SHP77 (cell line): ENCODE measurements at regions not wholly inside any gene's neighbourhood (a gene's known extent, or its start where the extent isn't known, plus 50 kb on each side); places are given as distances from the start of the nearest gene placed in this dataset.

Experiments
- DNase-seq, 2 experiments: peaks; one replicate each; lab custom pipeline; 2025; lab: John Stamatoyannopoulos, UW

DNA sequence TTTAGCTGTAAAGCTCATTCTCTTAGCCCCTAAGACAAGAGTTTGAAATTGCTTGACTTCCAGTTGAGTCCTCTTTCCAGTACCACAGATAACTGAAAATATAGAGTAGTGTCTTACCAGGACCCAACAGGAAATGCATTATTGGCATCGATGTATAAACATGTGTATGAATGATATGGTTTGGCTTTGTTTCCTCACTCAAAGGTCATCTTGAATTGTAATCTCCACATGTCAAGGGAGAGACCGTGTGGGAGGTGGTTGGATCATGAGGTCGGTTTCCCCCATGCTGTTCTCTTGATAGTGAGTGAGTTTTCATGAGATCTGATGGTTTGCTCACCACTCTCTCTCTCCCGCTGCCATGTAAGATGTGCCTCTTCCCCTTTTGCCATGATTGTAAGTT lies 745.0 kb downstream of the TMEM182 start:
- DNase-seq, result no peak

DNA sequence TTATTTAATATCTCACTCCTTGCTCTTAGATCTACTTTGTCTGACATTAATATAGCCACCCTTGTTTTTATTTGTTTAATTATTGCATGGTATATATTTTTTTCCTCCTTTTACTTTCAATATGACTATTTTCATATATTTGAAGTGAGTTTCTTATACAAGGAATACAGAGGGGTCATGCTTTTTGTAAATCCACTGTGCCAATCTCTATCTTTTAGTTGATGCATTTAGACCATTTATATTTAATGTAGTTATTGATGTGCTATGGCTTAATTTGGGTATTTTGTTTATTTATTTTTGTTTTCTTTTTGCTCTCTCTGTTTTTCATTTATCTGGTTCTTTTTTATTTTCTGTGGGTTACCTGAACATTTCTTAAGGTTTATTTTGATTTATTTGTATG lies 750.6 kb downstream of the TMEM182 start:
- DNase-seq, result no peak

DNA sequence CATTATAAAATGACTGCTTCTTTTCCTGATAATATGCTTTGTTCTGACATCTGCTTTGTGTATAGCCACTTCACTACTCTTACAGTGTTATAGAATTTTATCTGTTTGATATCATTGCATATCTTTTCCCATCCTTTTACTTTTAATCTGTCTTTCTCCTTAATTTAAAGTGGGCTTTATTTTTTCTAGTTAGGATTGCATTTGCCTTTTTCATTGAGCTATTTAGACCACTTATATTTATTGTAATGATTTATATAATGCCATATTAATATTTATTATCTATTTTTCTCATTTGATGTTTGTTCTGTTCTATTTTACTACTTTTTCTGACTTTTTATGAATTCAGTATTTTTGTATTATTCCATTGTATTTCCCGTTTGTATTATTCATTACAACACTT lies 758.7 kb downstream of the TMEM182 start:
- DNase-seq, result no peak

DNA sequence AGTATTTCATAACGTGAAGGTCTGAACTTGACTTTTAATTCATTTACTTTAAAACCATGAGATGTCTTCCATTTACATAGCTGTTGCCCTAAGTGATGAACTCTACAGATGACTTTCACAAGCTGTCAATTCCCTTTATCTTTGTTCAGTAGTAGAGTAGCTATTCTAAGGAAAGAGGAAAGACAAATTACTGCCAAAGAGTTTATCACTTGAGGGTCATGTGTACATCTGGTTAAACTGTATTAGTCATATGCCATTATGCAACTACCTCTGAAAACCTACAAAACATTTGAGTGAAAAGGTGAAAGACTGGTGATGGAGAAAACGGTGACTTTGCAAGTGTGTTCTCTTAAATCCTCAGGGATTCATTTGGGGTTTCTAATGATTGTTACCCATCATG lies 763.9 kb downstream of the TMEM182 start:
- no peak for DNase-seq

DNA sequence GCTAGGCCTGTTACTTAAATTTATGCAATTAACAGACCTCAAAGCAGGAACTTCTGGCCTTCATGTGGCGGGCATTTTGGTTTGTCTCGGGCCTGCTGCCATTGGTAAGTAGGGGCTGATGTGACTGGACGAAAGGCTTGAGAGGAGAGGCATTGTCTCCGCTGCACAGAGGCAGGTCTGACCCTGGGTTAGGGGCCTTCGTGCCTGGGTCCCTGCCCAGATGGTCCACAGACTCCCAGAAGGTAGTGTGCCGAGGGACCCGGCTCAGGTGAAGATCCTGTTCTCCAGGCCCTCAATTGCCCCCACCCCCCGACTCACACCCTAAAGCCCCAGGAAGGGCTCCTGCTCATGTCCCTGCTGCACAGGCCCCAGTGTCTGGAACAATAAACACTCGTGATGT lies 764.9 kb downstream of the TMEM182 start:
- no peak for DNase-seq

DNA sequence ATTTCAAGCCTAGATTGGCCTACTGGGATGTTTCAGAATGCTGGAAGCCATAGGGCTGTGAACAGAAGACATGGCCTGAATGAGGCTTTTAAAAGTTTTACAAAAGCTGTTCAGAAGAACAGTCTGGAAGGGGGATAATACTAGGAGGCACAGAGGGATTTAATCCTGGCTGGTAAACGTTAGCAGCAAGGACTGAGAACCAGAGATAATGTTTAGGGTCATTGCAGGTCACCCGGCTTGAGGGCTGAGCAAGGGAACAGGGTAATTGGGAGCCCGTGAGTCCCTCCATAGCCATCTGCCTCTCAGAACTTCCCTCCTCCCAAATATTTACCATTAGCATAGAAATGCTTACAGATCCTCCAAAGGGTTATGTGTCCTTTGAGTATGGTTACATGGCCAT lies 765.4 kb downstream of the TMEM182 start:
- no peak for DNase-seq

DNA sequence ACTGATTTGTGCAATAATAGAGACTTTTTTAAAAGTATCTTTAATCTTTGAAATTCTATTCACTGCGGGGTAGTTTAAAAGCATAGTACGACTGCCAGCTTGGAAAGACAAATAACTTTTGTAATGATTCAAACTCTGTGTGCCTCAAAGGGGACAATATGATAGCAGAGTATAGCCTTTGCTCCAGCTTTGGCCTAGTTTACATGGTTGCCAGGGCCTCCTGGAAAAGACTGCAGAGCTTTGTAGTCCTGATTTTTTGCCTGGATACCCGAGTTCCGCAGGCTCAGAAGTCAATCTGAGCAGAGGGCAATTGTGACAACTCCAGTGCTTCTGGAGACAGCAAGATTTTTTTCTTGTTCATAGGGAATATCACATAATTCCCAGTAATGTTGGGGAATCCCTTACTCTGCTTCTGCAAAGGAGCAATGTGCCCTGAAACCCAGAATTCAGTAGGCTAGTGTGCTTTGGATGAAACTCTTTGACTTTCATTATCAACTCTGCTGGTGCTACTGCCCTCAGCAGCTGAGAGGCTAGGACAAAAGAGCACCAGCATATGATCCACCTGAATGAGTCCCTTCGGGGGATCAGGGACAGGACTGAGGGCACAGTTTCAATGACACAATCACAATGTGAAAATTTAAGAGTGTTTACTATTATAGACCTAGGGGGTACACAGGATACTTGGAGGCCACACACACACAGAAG lies 768.1 kb downstream of the TMEM182 start:
- DNase-seq, result no peak

DNA sequence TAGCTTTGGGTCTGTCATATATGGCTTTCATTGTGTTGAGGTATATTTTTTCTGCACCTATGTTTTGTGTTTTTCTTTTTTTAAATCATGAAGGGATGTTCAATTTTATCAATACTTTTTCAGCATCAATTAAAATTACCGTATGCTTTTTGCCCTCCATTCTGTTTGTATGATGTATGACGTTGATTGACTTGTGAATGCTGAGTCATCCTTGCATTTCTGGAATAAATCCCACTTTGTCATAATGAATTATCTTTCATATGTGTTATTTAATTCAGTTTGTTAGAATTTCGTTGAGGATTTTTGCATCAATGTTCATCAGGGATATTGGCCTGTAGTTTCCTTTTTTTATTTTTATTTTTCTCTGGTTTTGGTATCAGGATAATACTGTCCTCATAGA lies 790.9 kb downstream of the TMEM182 start:
- no peak for DNase-seq

DNA sequence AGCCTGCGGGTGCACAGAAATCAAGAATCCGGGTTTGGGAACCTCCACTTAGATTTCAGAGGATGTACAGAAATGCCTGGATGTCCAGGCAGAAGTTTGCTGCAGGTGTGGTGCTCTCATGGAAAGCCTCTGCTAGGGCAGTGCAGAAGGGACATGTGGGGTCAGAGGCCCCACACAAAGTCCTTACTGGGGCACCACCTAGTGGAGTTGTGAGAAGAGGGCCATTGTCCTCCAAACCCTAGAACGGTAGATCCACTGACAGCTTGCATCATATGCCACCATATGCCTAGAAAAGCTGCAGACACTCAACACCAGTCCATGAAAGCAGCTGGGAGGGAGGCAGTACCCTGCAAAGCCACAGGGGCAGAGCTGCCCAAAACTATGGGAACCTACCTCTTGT lies 833.0 kb downstream of the TMEM182 start:
- DNase-seq, result no peak

DNA sequence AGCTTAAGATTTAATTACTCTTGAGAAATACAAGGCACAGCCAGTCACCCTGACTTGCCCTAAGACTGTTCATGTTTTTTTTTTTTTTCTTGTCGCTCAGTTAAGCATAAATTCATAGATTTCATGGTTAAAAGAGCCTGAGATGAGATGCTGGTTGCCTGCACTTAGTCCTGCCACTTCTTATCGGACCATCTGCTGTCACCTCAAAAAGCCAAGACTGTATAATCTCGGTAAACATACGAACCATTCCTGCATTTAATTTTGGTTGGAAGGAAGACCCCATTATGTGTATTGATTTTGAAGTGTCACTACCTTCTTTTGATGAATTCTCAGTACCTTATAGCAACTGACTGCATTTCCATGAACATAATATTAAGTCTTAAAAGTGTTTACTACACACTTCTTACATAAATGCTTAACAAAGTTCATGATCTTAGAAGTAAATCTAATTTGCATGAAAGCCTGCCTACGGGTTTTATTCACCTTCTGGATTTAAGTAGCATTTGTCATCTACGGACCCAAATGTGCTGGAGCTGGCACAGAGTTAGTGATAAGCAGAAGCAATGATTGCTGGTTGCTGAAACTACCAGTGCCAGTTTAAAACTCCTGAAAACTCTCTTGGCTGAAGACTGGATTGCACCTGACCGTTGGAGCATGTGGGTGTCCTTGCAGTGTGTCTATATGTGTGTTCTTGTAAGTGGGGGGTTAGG lies 843.4 kb downstream of the TMEM182 start:
- no peak for DNase-seq

DNA sequence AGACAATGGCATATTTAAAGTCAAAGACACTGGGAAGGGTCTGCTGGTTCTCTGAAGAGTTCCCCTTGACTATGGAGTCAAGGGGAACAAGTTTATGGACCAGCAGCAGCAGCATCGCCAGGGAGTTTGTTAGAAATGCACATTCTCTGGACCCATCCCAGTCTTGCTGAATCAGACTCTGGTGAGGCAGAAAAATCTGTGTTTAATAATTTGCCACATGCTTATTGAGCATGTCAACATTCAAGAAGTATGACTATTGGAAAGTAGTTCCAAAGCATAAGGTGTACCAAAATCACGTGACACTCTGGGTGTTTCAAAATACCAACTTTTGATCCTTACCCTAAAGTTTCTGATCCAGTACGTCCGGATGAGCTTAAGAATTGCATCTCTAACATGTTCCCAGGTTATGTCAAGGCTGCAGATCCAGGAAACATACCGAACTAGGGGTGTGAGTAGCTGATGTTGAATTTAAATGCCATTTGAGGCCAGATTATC lies 853.8 kb downstream of the TMEM182 start:
- no peak for DNase-seq

DNA sequence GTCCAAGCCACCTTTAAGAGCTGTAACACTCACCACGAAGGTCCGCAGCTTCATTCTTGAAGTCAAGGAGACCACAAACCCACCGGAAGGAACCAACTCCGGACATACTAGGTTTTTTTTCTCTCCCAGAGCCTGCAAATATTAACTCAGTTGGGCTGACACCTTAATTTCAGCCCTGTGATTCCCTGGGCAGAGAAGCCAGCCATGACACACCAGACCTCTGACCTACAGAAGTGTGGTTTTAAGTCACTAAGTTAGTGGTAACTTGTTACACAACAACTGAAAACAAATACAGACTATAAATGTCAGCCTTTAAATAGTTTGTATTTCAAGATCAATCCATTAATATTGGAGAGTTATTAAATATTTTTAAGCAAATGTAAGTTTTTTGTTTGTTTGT lies 855.1 kb downstream of the TMEM182 start:
- DNase-seq, result no peak

DNA sequence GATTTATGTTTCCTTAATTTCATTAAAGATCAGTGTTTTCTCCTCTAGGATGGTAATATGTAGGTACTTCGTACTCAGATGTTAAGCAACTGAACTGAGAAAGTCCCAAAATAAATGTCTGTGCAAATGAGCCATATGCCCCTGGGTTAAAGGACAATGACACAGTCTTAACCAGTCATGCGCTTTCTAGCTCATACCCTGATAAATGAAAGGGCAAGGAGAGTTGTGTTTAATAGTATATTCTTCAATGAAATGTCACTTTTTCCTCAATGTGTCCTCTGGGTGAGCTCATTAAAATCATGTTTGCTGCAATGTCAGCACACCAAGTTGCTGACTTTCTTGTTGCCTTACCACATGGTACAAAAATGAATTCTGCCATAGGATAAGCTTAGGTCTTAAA lies 856.3 kb downstream of the TMEM182 start:
- DNase-seq, result no peak

DNA sequence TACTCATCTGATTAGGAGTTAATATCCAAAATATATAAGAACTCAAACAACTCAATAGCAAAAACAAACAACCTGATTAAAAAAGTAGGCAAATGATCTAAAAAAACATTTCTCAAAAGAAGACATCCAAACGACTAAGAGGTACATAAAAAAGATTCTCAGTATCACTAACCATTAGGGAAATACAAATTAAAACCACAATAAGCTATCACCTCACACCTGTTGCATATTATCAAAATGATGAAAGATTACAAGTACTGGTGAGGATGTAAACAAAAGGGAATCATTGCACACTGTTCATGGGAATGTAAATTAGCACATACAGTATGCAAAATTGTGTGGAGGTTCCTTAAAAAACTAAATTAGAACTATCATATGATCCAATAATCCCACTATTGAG lies 865.5 kb downstream of the TMEM182 start:
- DNase-seq, result no peak

DNA sequence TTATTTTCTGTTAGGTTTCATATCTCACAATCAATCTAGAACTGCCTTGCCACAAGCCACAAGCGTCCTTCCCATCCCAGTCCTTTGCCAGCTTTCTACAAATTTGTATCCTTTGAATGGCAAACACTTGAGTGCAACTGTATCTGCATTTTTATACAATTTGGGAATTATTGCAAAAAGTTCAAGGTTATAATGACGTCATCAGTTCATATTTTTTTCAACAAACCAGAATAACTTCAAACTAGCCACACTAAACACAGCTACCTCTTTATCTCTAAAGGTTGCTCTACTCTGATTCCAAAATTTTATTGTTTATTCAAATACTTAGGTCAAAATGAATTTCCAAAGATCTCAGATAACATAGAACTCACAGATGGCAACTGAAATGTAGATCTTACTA lies 877.1 kb downstream of the TMEM182 start:
- no peak for DNase-seq

DNA sequence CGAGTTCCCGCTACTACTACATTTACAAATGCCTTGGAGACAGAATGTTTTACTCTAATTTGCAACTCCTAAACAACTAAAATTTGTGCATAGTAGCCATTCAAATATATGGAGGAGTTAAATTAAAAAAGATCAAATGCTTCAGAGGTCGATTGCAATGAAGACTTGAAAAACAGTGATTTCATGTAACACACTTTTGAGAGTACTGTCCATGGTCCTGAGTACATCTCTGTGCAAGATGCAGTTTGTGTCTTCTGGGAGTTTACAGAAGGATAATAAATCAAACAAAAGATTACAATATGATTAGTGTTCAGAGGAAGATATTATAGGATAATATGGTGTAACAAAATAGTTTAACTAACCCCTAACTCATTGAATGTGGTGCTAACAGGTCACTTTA lies 894.7 kb downstream of the TMEM182 start:
- DNase-seq, result no peak

DNA sequence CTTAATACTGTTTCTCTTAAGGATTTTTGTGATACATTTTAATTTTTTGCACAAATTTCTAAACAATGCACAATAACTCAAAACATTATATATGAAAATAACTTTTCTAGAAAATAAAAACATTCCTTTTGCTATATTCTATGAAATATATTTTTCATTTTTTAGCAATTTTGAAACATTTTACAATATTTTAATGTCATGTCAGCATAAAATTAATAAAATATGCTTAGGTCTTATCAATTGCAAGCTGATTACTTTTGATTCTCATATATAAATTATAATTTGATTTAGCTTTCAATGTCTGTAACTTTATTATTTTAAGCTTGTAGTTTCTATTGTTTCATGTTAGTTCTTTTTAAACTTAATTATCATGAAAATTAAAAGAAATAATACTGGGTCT lies 898.7 kb downstream of the TMEM182 start:
- DNase-seq, result no peak

DNA sequence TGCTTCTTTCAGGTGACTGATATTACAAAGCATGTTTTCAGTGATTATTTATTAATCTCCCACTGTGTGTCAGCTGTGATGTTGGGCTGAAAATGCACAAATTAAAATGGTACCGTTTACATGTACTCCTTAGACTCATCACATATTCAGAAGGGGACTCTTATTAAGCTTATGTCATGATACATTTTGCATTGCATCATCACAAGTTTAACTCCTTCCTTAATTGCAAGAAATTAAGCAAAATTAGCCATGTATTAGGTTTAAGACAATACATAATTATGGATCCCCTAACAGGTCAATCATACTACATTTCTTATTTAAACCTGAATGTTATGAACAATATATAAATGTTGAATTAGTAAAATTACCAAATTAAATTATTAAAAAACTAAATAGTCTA lies 899.1 kb downstream of the TMEM182 start:
- DNase-seq, result no peak

DNA sequence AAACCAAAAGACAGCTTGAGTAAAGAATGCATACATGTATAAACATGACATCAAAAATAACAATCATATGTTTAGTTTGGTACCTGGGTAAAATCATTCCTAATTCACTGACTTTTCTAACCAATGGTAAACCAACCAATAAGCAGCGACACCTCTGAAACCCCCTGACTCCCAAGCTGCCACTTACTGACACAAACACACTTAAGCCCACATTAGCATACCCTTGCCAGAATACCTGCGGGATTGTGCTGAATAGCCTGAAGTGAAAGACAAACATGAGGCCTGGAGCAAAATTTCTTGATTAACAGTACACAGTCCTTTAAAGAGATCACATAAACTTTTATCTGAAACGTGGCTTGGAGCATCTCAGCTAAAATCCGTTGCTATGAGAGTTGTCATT lies 902.9 kb downstream of the TMEM182 start:
- DNase-seq, result no peak

DNA sequence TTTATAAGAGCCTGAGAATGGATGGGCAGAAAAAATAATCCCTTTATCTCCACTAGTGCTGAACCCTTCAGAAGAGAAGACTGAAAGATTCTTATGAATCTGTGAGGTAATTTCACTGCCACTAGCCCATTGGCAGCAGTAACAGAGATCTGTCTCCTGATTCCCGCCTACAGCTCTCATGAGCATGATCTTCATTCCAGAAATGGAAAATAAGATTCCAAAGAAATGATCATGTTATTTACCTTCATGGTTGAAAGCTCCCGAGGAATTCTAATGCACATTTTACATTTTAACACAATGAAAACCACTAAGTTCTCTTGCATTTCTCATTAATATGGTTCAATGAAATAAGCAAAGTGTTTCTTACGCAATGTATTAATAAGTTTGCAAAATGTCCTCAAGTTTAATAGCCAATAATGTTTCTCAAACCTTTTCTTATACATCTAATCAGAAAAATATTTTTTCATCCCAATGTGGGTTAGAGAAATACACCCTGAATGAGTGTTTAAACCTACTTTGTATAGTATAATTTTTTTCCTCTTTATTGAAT lies 905.6 kb downstream of the TMEM182 start:
- DNase-seq, result no peak

DNA sequence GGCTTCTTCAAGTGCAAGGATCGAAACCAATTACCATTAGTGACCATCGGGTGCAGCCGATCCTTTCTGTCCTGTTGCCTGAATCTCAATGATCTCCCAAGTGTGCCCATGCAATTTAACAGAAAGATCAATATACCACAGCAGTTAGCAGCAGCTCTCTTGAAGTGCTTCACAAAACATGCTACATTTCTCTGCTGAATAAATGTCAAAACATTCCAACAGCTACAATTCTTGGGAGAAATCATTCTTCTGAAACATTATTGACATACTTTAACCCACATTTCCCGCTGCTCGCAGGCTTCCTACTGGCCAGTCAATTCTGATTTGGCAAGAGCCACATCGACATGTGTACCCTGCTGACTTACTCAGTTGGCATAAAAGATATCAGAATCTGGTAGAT lies 907.7 kb downstream of the TMEM182 start:
- DNase-seq, result no peak
